Calu3 (cell line): ENCODE measurements at regions not wholly inside any gene's neighbourhood (a gene's known extent, or its start where the extent isn't known, plus 50 kb on each side); places are given as distances from the start of the nearest gene placed in this dataset.

Experiments used
- BruUV-seq: library from RNA; stranded (reverse); fragments of 400-500 nt; replicated peaks from 2 replicates; lab custom pipeline; 2021; lab: Mats Ljungman, UMichigan
- CTCF ChIA-PET: fragments of 300-600 bp; sonication (Branson Sonifier 250); formaldehyde crosslinking; loops from one replicate; lab custom pipeline; 2022; ENCODE audit warnings: antibody characterized with exemption; lab: Charles Lee
- DNase-seq: peaks from one replicate; pipeline ENCODE4 v3.0.0; 2022
- H3K27ac Mint-ChIP-seq: one replicate; pipeline ENCODE4 v1.8.0; 2022; ENCODE audit warnings: mixed read lengths; ENCODE audit not compliant: unreplicated experiment
- H3K27me3 Mint-ChIP-seq: one replicate; pipeline ENCODE4 v1.8.0; 2022; ENCODE audit warnings: mixed read lengths; ENCODE audit not compliant: unreplicated experiment
- H3K36me3 Mint-ChIP-seq: one replicate; pipeline ENCODE4 v1.8.0; 2022; ENCODE audit warnings: mild to moderate bottlenecking, moderate library complexity, mixed read lengths; ENCODE audit not compliant: insufficient read depth, unreplicated experiment
- H3K4me1 Mint-ChIP-seq: one replicate; pipeline ENCODE4 v1.8.0; 2022; ENCODE audit warnings: mild to moderate bottlenecking, low read depth, mixed read lengths; ENCODE audit not compliant: unreplicated experiment
- H3K4me3 Mint-ChIP-seq: one replicate; pipeline ENCODE4 v1.8.0; 2022; ENCODE audit warnings: mild to moderate bottlenecking, low read depth, moderate library complexity, mixed read lengths; ENCODE audit not compliant: unreplicated experiment
- H3K9me3 Mint-ChIP-seq: one replicate; pipeline ENCODE4 v1.8.0; 2022; ENCODE audit warnings: low read depth, mixed read lengths; ENCODE audit not compliant: unreplicated experiment
- CTCF ChIP-seq: fragments of 200-600 bp; IDR thresholded peaks from one replicate; pipeline ENCODE4 v1.8.0; 2022; ENCODE audit warnings: antibody characterized with exemption; ENCODE audit not compliant: unreplicated experiment
- intact Hi-C: fragments of 100-400 bp; cut with micrococcal nuclease; formaldehyde crosslinking; loops from one replicate; pipeline ENCODE4 v1.10.0; 2022; ENCODE audit not compliant: unreplicated experiment

- CTCF ChIA-PET, result no interaction called here
- Mint-ChIP-seq H3K36me3 (no peaks in the 10 kb centered on the region), H3K4me1 (no peaks in the 10 kb centered on the region), H3K27me3 (no peaks in the 10 kb centered on the region), H3K9me3 (peaks cover 8% of the 10 kb centered on the region), H3K4me3 (no peak overlapping the region), H3K27ac (no peak overlapping the region)
- TF ChIP-seq CTCF, result no peak
- DNase-seq, result no peak
- no TSS peak for BruUV-seq
- intact Hi-C loops, result no loop called here
These were observed 1568.8 kb downstream of the PLA2G4A start for GRCh38 chr1:188397521-188397920.

GRCh38 chr1:188402986-188403385 lies 1574.2 kb downstream of the PLA2G4A start:
- CTCF ChIA-PET, result interaction anchor here (0.6 kb wide), 1 partner anchor 1948 kb away, joined by 4 read pairs; no protein-coding TSS in a partner anchor
- no TSS peak for BruUV-seq
- no peaks in the 10 kb centered on the region for H3K4me1 Mint-ChIP-seq
- H3K9me3 Mint-ChIP-seq, result peaks cover 5% of the 10 kb centered on the region
- no peak overlapping the region for H3K4me3 Mint-ChIP-seq
- intact Hi-C loops, result no loop called here
- H3K36me3 Mint-ChIP-seq, result no peaks in the 10 kb centered on the region
- H3K27ac Mint-ChIP-seq, result no peak overlapping the region
- no peak for DNase-seq
- no peak for TF ChIP-seq CTCF
- no peaks in the 10 kb centered on the region for H3K27me3 Mint-ChIP-seq

GRCh38 chr1:188406636-188407035 lies 1577.9 kb downstream of the PLA2G4A start:
- Mint-ChIP-seq H3K27me3 (no peaks in the 10 kb centered on the region), H3K4me3 (no peak overlapping the region), H3K4me1 (no peaks in the 10 kb centered on the region), H3K27ac (no peak overlapping the region), H3K9me3 (no peaks in the 10 kb centered on the region), H3K36me3 (no peaks in the 10 kb centered on the region)
- BruUV-seq, result no TSS peak
- intact Hi-C loops, result no loop called here
- CTCF ChIA-PET, result no interaction called here
- TF ChIP-seq CTCF, result no peak
- DNase-seq, result no peak

- H3K9me3 Mint-ChIP-seq, result no peaks in the 10 kb centered on the region
These were observed 1591.4 kb downstream of the PLA2G4A start for GRCh38 chr1:188420177-188420576.

More at GRCh38 chr1:188420177-188420576, 1591.4 kb downstream of the PLA2G4A start:
- Mint-ChIP-seq H3K4me1 (no peaks in the 10 kb centered on the region), H3K27me3 (no peaks in the 10 kb centered on the region), H3K27ac (no peak overlapping the region), H3K36me3 (no peaks in the 10 kb centered on the region), H3K4me3 (no peak overlapping the region)
- TF ChIP-seq CTCF, result no peak
- no TSS peak for BruUV-seq
- intact Hi-C loops, result no loop called here
- no peak for DNase-seq
- CTCF ChIA-PET, result no interaction called here
